Smooth muscle cell (in vitro differentiated cells): ENCODE measurements at regions not wholly inside any gene's neighbourhood (a gene's known extent, or its start where the extent isn't known, plus 50 kb on each side); places are given as distances from the start of the nearest gene placed in this dataset.

Experiments
- DNase-seq: peaks from one replicate; lab custom pipeline; 2025; ENCODE audit not compliant: unreplicated experiment; lab: John Stamatoyannopoulos, UW
- H2AFZ ChIP-seq: fragments of 200-600 bp; sonication (generic); 2 replicates; pipeline ENCODE4 v1.6.0; 2016; ENCODE audit warnings: antibody characterized with exemption, low read depth, mild to moderate bottlenecking
- H3F3A ChIP-seq: fragments of 200-600 bp; sonication (generic); 2 replicates; pipeline ENCODE4 v1.6.0; 2017; ENCODE audit warnings: antibody characterized with exemption, low read depth
- H3K27ac ChIP-seq: fragments of 200-600 bp; sonication (generic); 2 replicates; pipeline ENCODE4 v1.5.1; 2016; ENCODE audit warnings: low read depth, mild to moderate bottlenecking
- H3K27me3 ChIP-seq: fragments of 200-600 bp; sonication (generic); 2 replicates; pipeline ENCODE4 v1.6.1; 2016; ENCODE audit warnings: low read depth, mild to moderate bottlenecking
- H3K36me3 ChIP-seq: fragments of 200-600 bp; sonication (generic); 2 replicates; pipeline ENCODE4 v1.5.1; 2016; ENCODE audit warnings: low read depth
- H3K4me1 ChIP-seq: fragments of 200-600 bp; sonication (generic); 2 replicates; pipeline ENCODE4 v1.5.1; 2016; ENCODE audit warnings: low read depth
- H3K4me2 ChIP-seq: fragments of 200-600 bp; sonication (generic); 2 replicates; pipeline ENCODE4 v1.6.0; 2016; ENCODE audit warnings: mild to moderate bottlenecking
- H3K4me3 ChIP-seq: fragments of 200-600 bp; sonication (generic); 2 replicates; pipeline ENCODE4 v1.5.1; 2016; ENCODE audit warnings: mild to moderate bottlenecking
- H3K79me2 ChIP-seq: fragments of 200-600 bp; sonication (generic); 2 replicates; pipeline ENCODE4 v1.6.0; 2016; ENCODE audit warnings: low read depth, mild to moderate bottlenecking
- H3K9ac ChIP-seq: fragments of 200-600 bp; sonication (generic); 2 replicates; pipeline ENCODE4 v1.6.0; 2016; ENCODE audit warnings: low read depth
- H3K9me3 ChIP-seq: fragments of 200-600 bp; sonication (generic); replicated peaks from 2 replicates; pipeline ENCODE4 v1.5.1; 2016; ENCODE audit warnings: low read depth
- H4K20me1 ChIP-seq: fragments of 200-600 bp; sonication (generic); 2 replicates; pipeline ENCODE4 v1.6.0; 2016; ENCODE audit warnings: low read depth
- CTCF ChIP-seq: fragments of 200-600 bp; sonication (generic); IDR thresholded peaks from 2 replicates; pipeline ENCODE4 v1.5.1; 2017; ENCODE audit warnings: borderline replicate concordance, mild to moderate bottlenecking, antibody characterized with exemption; ENCODE audit not compliant: insufficient read depth, poor library complexity, severe bottlenecking
- WGBS: methylation state at CpG from one replicate; pipeline ENCODE4 v1.1.7; 2016; ENCODE audit warnings: low lambda C conversion rate; 5-methylcytosine and 5-hydroxymethylcytosine counted together

GRCh38 chr21:25368531-25368930 lies 238.8 kb downstream of the MRPL39 start:
- no peaks in the 10 kb centered on the region for H3K9me3 ChIP-seq
- TF ChIP-seq CTCF = no peak

GRCh38 chr21:25366116-25366515 lies 241.2 kb downstream of the MRPL39 start:
- DNase-seq = no peak
- Histone ChIP-seq H3K4me1 (peaks cover 7% of the 10 kb centered on the region), H3K9ac (no peak overlapping the region), H3K9me3 (no peaks in the 10 kb centered on the region), H2AFZ (no peak overlapping the region), H3K36me3 (no peaks in the 10 kb centered on the region), H3K4me3 (no peak overlapping the region), H3K4me2 (no peak overlapping the region), H3F3A (no peaks in the 10 kb centered on the region), H3K79me2 (no peaks in the 10 kb centered on the region), H4K20me1 (no peaks in the 10 kb centered on the region), H3K27ac (no peak overlapping the region), H3K27me3 (no peaks in the 10 kb centered on the region)
- 68% methylated on average over 1 of the region's 1 CpG for WGBS
- no peak for TF ChIP-seq CTCF

More at GRCh38 chr21:25368531-25368930, 238.8 kb downstream of the MRPL39 start:
- WGBS = 56% methylated on average over 7 of the region's 7 CpGs
- Histone ChIP-seq H3K4me2 (no peak overlapping the region), H3K27me3 (no peaks in the 10 kb centered on the region), H4K20me1 (no peaks in the 10 kb centered on the region), H3F3A (no peaks in the 10 kb centered on the region), H3K4me1 (peaks cover 7% of the 10 kb centered on the region), H3K27ac (no peak overlapping the region), H3K36me3 (no peaks in the 10 kb centered on the region), H3K9ac (no peak overlapping the region), H3K79me2 (no peaks in the 10 kb centered on the region), H3K4me3 (no peak overlapping the region), H2AFZ (no peak overlapping the region)
- DNase-seq = no peak

- Histone ChIP-seq H3K9me3 (no peaks in the 10 kb centered on the region), H2AFZ (no peak overlapping the region), H3K27ac (no peak overlapping the region), H3K4me3 (no peak overlapping the region), H3K79me2 (no peaks in the 10 kb centered on the region), H3K4me2 (no peak overlapping the region), H3F3A (no peaks in the 10 kb centered on the region), H3K9ac (no peak overlapping the region), H4K20me1 (no peaks in the 10 kb centered on the region), H3K27me3 (no peaks in the 10 kb centered on the region), H3K36me3 (no peaks in the 10 kb centered on the region), H3K4me1 (no peaks in the 10 kb centered on the region)
- no peak for TF ChIP-seq CTCF
- WGBS = 84% methylated on average over 15 of the region's 15 CpGs
- no peak for DNase-seq
These were observed 244.7 kb downstream of the MRPL39 start for GRCh38 chr21:25362375-25363267.

- Histone ChIP-seq H3F3A (no peaks in the 10 kb centered on the region), H3K4me3 (no peak overlapping the region), H3K9me3 (no peaks in the 10 kb centered on the region), H3K4me2 (no peak overlapping the region), H3K9ac (no peak overlapping the region), H4K20me1 (no peaks in the 10 kb centered on the region), H3K79me2 (no peaks in the 10 kb centered on the region), H3K27ac (no peak overlapping the region), H3K4me1 (no peaks in the 10 kb centered on the region), H3K27me3 (no peaks in the 10 kb centered on the region), H3K36me3 (no peaks in the 10 kb centered on the region), H2AFZ (no peak overlapping the region)
- 96% methylated on average over 28 of the region's 28 CpGs for WGBS
- no peak for DNase-seq
- TF ChIP-seq CTCF = no peak
These were observed 245.5 kb downstream of the MRPL39 start for GRCh38 chr21:25361765-25362164.
